ENCODE measurements at regions not wholly inside any gene's neighbourhood (a gene's known extent, or its start where the extent isn't known, plus 50 kb on each side); places are given as distances from the start of the nearest gene placed in this dataset.

GRCh38 chr4:12260453-12260852 is 831.8 kb upstream of the HS3ST1 start:
- H3K4me2 ChIP-seq (ENCODE audit: low read length): no peak overlapping the region
- no peaks in the 10 kb centered on the region for H4K20me1 ChIP-seq (ENCODE audit: insufficient read depth, low read length)
- H3K9ac ChIP-seq (ENCODE audit: low read length): no peak overlapping the region
- no peak overlapping the region for H3K27ac ChIP-seq (ENCODE audit: low read length)
- no peaks in the 10 kb centered on the region for H3K4me1 ChIP-seq (ENCODE audit: low read length)
- TF ChIP-seq EZH2phosphoT487 (IDR thresholded peaks at IDR 0.05; ENCODE audit: low read depth): no peak
- no peak for TF ChIP-seq CTCF (IDR thresholded peaks at IDR 0.05; ENCODE audit: low read depth, low read length)
- H2AFZ ChIP-seq (ENCODE audit: low read depth, low read length): no peak overlapping the region
- no peak overlapping the region for H3K4me3 ChIP-seq (ENCODE audit: low read length)
- H3K36me3 ChIP-seq (replicated peaks; ENCODE audit: low read depth, low read length): no peaks in the 10 kb centered on the region
- H3K9me3 ChIP-seq (ENCODE audit: insufficient read depth, low read length): no peaks in the 10 kb centered on the region
- no peaks in the 10 kb centered on the region for H3K79me2 ChIP-seq (ENCODE audit: low read length)
- H3K27me3 ChIP-seq (ENCODE audit: low read depth, low read length): no peaks in the 10 kb centered on the region

- no peak overlapping the region for H3K4me2 ChIP-seq (ENCODE audit: low read length)
- no peaks in the 10 kb centered on the region for H4K20me1 ChIP-seq (ENCODE audit: insufficient read depth, low read length)
- H3K9ac ChIP-seq (ENCODE audit: low read length): no peak overlapping the region
- H3K4me3 ChIP-seq (ENCODE audit: low read length): no peak overlapping the region
- H3K27me3 ChIP-seq (ENCODE audit: low read depth, low read length): no peaks in the 10 kb centered on the region
- no peak overlapping the region for H3K27ac ChIP-seq (ENCODE audit: low read length)
- TF ChIP-seq EZH2phosphoT487 (IDR thresholded peaks at IDR 0.05; ENCODE audit: low read depth): no peak
- TF ChIP-seq CTCF (IDR thresholded peaks at IDR 0.05; ENCODE audit: low read depth, low read length): no peak
- no peaks in the 10 kb centered on the region for H3K36me3 ChIP-seq (replicated peaks; ENCODE audit: low read depth, low read length)
- H3K4me1 ChIP-seq (ENCODE audit: low read length): peaks cover 2% of the 10 kb centered on the region
- no peak overlapping the region for H2AFZ ChIP-seq (ENCODE audit: low read depth, low read length)
- no peaks in the 10 kb centered on the region for H3K79me2 ChIP-seq (ENCODE audit: low read length)
- no peaks in the 10 kb centered on the region for H3K9me3 ChIP-seq (ENCODE audit: insufficient read depth, low read length)
Observed at GRCh38 chr4:12244973-12245372, 816.3 kb upstream of the HS3ST1 start.

- Histone ChIP-seq H3K27ac (ENCODE audit: low read length) (no peak overlapping the region), H4K20me1 (ENCODE audit: insufficient read depth, low read length) (no peaks in the 10 kb centered on the region), H3K36me3 (replicated peaks; ENCODE audit: low read depth, low read length) (no peaks in the 10 kb centered on the region), H3K9ac (ENCODE audit: low read length) (no peak overlapping the region), H3K9me3 (ENCODE audit: insufficient read depth, low read length) (no peaks in the 10 kb centered on the region), H3K27me3 (ENCODE audit: low read depth, low read length) (no peaks in the 10 kb centered on the region), H3K4me3 (ENCODE audit: low read length) (no peak overlapping the region), H2AFZ (ENCODE audit: low read depth, low read length) (no peak overlapping the region), H3K79me2 (ENCODE audit: low read length) (no peaks in the 10 kb centered on the region), H3K4me2 (ENCODE audit: low read length) (no peak overlapping the region), H3K4me1 (ENCODE audit: low read length) (no peaks in the 10 kb centered on the region)
- TF ChIP-seq CTCF (IDR thresholded peaks at IDR 0.05; ENCODE audit: low read depth, low read length): no peak
- no peak for TF ChIP-seq EZH2phosphoT487 (IDR thresholded peaks at IDR 0.05; ENCODE audit: low read depth)
Observed at GRCh38 chr4:12242354-12242753, 813.7 kb upstream of the HS3ST1 start.

GRCh38 chr4:12239897-12240636 is 811.4 kb upstream of the HS3ST1 start:
- Histone ChIP-seq H3K9ac (ENCODE audit: low read length) (no peak overlapping the region), H3K79me2 (ENCODE audit: low read length) (no peaks in the 10 kb centered on the region), H3K27me3 (ENCODE audit: low read depth, low read length) (no peaks in the 10 kb centered on the region), H3K27ac (ENCODE audit: low read length) (no peak overlapping the region), H3K4me3 (ENCODE audit: low read length) (no peak overlapping the region), H2AFZ (ENCODE audit: low read depth, low read length) (no peak overlapping the region), H3K4me2 (ENCODE audit: low read length) (no peak overlapping the region), H3K4me1 (ENCODE audit: low read length) (no peaks in the 10 kb centered on the region), H4K20me1 (ENCODE audit: insufficient read depth, low read length) (no peaks in the 10 kb centered on the region), H3K9me3 (ENCODE audit: insufficient read depth, low read length) (no peaks in the 10 kb centered on the region), H3K36me3 (replicated peaks; ENCODE audit: low read depth, low read length) (no peaks in the 10 kb centered on the region)
- TF ChIP-seq CTCF (IDR thresholded peaks at IDR 0.05; ENCODE audit: low read depth, low read length) (no peak), EZH2phosphoT487 (IDR thresholded peaks at IDR 0.05; ENCODE audit: low read depth) (no peak)
